ENCODE measurements at regions not wholly inside any gene's neighbourhood (a gene's known extent, or its start where the extent isn't known, plus 50 kb on each side); places are given as distances from the start of the nearest gene placed in this dataset.

GRCh38 chr6:115765966-115766365 is 294.7 kb downstream of the FRK start:
- H3K27me3 ChIP-seq (ENCODE audit: control insufficient read depth, insufficient read depth, low read length) = no peaks in the 10 kb centered on the region
- ATAC-seq (no peak), DNase-seq (ENCODE audit: low read depth, low spot score) (no peak)
- POLR2A ChIA-PET = no interaction called here
- CTCF ChIA-PET = no interaction called here
- H3K4me3 ChIP-seq (ENCODE audit: low read depth in 2 of 2, low read length in 2 of 2) = no peak overlapping the region
- no peaks in the 10 kb centered on the region for H3K4me1 ChIP-seq (ENCODE audit: control insufficient read depth, insufficient read depth, low read length)
- no peaks in the 10 kb centered on the region for H3K9me3 ChIP-seq (ENCODE audit: control insufficient read depth, insufficient read depth, low read depth, low read length)
- TF ChIP-seq POLR2AphosphoS5 (IDR thresholded peaks at IDR 0.05; ENCODE audit: low read depth, low read length) (no peak), SIN3A (IDR thresholded peaks at IDR 0.05; ENCODE audit: borderline replicate concordance, insufficient read depth, low read depth, low read length) (no peak), TCF7L2 (IDR thresholded peaks at IDR 0.05; ENCODE audit: low read depth, low read length) (no peak)
- TF ChIP-seq, protein P1, sequence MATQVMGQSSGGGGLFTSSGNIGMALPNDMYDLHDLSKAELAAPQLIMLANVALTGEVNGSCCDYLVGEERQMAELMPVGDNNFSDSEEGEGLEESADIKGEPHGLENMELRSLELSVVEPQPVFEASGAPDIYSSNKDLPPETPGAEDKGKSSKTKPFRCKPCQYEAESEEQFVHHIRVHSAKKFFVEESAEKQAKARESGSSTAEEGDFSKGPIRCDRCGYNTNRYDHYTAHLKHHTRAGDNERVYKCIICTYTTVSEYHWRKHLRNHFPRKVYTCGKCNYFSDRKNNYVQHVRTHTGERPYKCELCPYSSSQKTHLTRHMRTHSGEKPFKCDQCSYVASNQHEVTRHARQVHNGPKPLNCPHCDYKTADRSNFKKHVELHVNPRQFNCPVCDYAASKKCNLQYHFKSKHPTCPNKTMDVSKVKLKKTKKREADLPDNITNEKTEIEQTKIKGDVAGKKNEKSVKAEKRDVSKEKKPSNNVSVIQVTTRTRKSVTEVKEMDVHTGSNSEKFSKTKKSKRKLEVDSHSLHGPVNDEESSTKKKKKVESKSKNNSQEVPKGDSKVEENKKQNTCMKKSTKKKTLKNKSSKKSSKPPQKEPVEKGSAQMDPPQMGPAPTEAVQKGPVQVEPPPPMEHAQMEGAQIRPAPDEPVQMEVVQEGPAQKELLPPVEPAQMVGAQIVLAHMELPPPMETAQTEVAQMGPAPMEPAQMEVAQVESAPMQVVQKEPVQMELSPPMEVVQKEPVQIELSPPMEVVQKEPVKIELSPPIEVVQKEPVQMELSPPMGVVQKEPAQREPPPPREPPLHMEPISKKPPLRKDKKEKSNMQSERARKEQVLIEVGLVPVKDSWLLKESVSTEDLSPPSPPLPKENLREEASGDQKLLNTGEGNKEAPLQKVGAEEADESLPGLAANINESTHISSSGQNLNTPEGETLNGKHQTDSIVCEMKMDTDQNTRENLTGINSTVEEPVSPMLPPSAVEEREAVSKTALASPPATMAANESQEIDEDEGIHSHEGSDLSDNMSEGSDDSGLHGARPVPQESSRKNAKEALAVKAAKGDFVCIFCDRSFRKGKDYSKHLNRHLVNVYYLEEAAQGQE (IDR thresholded peaks at IDR 0.05; ENCODE audit: insufficient read depth in 1 of 2, low read depth in 2 of 2, low read length in 1 of 2) = no peak
- TF ChIP-seq, protein P2, sequence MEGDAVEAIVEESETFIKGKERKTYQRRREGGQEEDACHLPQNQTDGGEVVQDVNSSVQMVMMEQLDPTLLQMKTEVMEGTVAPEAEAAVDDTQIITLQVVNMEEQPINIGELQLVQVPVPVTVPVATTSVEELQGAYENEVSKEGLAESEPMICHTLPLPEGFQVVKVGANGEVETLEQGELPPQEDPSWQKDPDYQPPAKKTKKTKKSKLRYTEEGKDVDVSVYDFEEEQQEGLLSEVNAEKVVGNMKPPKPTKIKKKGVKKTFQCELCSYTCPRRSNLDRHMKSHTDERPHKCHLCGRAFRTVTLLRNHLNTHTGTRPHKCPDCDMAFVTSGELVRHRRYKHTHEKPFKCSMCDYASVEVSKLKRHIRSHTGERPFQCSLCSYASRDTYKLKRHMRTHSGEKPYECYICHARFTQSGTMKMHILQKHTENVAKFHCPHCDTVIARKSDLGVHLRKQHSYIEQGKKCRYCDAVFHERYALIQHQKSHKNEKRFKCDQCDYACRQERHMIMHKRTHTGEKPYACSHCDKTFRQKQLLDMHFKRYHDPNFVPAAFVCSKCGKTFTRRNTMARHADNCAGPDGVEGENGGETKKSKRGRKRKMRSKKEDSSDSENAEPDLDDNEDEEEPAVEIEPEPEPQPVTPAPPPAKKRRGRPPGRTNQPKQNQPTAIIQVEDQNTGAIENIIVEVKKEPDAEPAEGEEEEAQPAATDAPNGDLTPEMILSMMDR (IDR thresholded peaks at IDR 0.05) = no peak
- BruUV-seq (replicated peaks) = no TSS peak
- intact Hi-C loops (cut with micrococcal nuclease; ENCODE audit: unreplicated experiment) (no loop called here), in situ Hi-C loops (cut with HindIII; ENCODE audit: low pct_unique_long_range_greater_than_20kb, low sequenced_read_pairs) (no loop called here)
- H3K27ac ChIP-seq (ENCODE audit: low read length) = no peak overlapping the region
- H3K36me3 ChIP-seq (ENCODE audit: control insufficient read depth, insufficient read depth, low read length) = no peaks in the 10 kb centered on the region

- ChIA-PET POLR2A (no interaction called here), CTCF (no interaction called here)
- no peaks in the 10 kb centered on the region for H3K27me3 ChIP-seq (ENCODE audit: control insufficient read depth, insufficient read depth, low read length)
- peaks cover 5% of the 10 kb centered on the region; the same call in 1 of the 2 replicates for H3K9me3 ChIP-seq (ENCODE audit: control insufficient read depth, insufficient read depth, low read depth, low read length)
- ATAC-seq (no peak), DNase-seq (ENCODE audit: low read depth, low spot score) (no peak)
- no TSS peak for BruUV-seq (replicated peaks)
- H3K27ac ChIP-seq (ENCODE audit: low read length) = no peak overlapping the region
- H3K36me3 ChIP-seq (ENCODE audit: control insufficient read depth, insufficient read depth, low read length) = no peaks in the 10 kb centered on the region
- TF ChIP-seq, protein P2 (IDR thresholded peaks at IDR 0.05) = no peak
- TF ChIP-seq POLR2AphosphoS5 (IDR thresholded peaks at IDR 0.05; ENCODE audit: low read depth, low read length) (no peak), TCF7L2 (IDR thresholded peaks at IDR 0.05; ENCODE audit: low read depth, low read length) (no peak), SIN3A (IDR thresholded peaks at IDR 0.05; ENCODE audit: borderline replicate concordance, insufficient read depth, low read depth, low read length) (no peak)
- TF ChIP-seq, protein P1 (IDR thresholded peaks at IDR 0.05; ENCODE audit: insufficient read depth in 1 of 2, low read depth in 2 of 2, low read length in 1 of 2) = no peak
- intact Hi-C loops (cut with micrococcal nuclease; ENCODE audit: unreplicated experiment) = no loop called here
- no peaks in the 10 kb centered on the region for H3K4me1 ChIP-seq (ENCODE audit: control insufficient read depth, insufficient read depth, low read length)
- in situ Hi-C loops (cut with HindIII; ENCODE audit: low pct_unique_long_range_greater_than_20kb, low sequenced_read_pairs) = no loop called here
- no peak overlapping the region for H3K4me3 ChIP-seq (ENCODE audit: low read depth in 2 of 2, low read length in 2 of 2)
Measured at GRCh38 chr6:115759051-115759450, 301.6 kb downstream of the FRK start.
